Keratinocyte (primary cell): ENCODE measurements at regions not wholly inside any gene's neighbourhood (a gene's known extent, or its start where the extent isn't known, plus 50 kb on each side); places are given as distances from the start of the nearest gene placed in this dataset.

Source experiments
- DNase-seq: peaks from one replicate; pipeline ENCODE4 v3.0.0-alpha.2; 2011; ENCODE audit warnings: low read depth, missing footprints, low spot score
- FAIRE-seq: peaks from 2 replicates; lab custom pipeline; 2011; peaks lifted over from hg19 to GRCh38; lab: Jason Lieb, UNC
- H2AFZ ChIP-seq: 2 replicates; pipeline ENCODE4 v1.6.0; 2012; ENCODE audit warnings: low read length, control low read depth, inconsistent platforms; ENCODE audit not compliant: control insufficient read depth
- H3K27ac ChIP-seq: 2 replicates; pipeline ENCODE4 v1.5.1; 2011; ENCODE audit warnings: low read length; ENCODE audit not compliant: control insufficient read depth, insufficient read depth
- H3K27me3 ChIP-seq: 3 replicates; pipeline ENCODE4 v1.6.0; 2011; ENCODE audit warnings: low read length; ENCODE audit not compliant: control insufficient read depth, insufficient read depth; ENCODE audit errors: extremely low read depth
- H3K36me3 ChIP-seq, 2 experiments: 2 replicates in 1 of 2; 3 replicates in 1 of 2; pipeline ENCODE4 v1.5.1; 2011; ENCODE audit warnings: low read length in 2 of 2, mild to moderate bottlenecking in 1 of 2; ENCODE audit not compliant: control insufficient read depth in 2 of 2, insufficient read depth in 2 of 2; ENCODE audit errors: extremely low read depth in 1 of 2
- H3K4me1 ChIP-seq: 3 replicates; pipeline ENCODE4 v1.5.1; 2011; ENCODE audit warnings: low read length; ENCODE audit not compliant: control insufficient read depth, insufficient read depth; ENCODE audit errors: extremely low read depth
- H3K4me2 ChIP-seq: 3 replicates; pipeline ENCODE4 v1.6.0; 2011; ENCODE audit warnings: low read depth, low read length; ENCODE audit not compliant: control insufficient read depth, insufficient read depth; ENCODE audit errors: extremely low read depth
- H3K4me3 ChIP-seq, 3 experiments: fragments of 200-600 bp in 1 of 3; sonication (generic) in 1 of 3; 2 replicates in 2 of 3; 3 replicates in 1 of 3; pipeline ENCODE4 v1.5.1; 2011 to 2016; ENCODE audit warnings: low read length in 3 of 3, mild to moderate bottlenecking in 3 of 3, control low read depth in 2 of 3, inconsistent platforms in 1 of 3, low read depth in 1 of 3, mixed read lengths in 1 of 3, mixed run types in 1 of 3, moderate library complexity in 1 of 3; ENCODE audit not compliant: control insufficient read depth in 2 of 3, insufficient read depth in 2 of 3; ENCODE audit errors: extremely low read depth in 1 of 3
- H3K79me2 ChIP-seq: 2 replicates; pipeline ENCODE4 v1.6.0; 2012; ENCODE audit warnings: low read length; ENCODE audit not compliant: control insufficient read depth, insufficient read depth
- H3K9ac ChIP-seq: 3 replicates; pipeline ENCODE4 v1.6.0; 2011; ENCODE audit warnings: low read length; ENCODE audit not compliant: control insufficient read depth, insufficient read depth; ENCODE audit errors: extremely low read depth
- H3K9me1 ChIP-seq: 3 replicates; pipeline ENCODE4 v1.6.0; 2011; ENCODE audit warnings: low read length; ENCODE audit not compliant: control insufficient read depth, insufficient read depth; ENCODE audit errors: extremely low read depth
- H3K9me3 ChIP-seq: 2 replicates; pipeline ENCODE4 v1.5.1; 2012; ENCODE audit warnings: low read depth, low read length; ENCODE audit not compliant: control insufficient read depth
- H4K20me1 ChIP-seq: 3 replicates; pipeline ENCODE4 v1.6.0; 2011; ENCODE audit warnings: low read length; ENCODE audit not compliant: control insufficient read depth, insufficient read depth; ENCODE audit errors: extremely low read depth
- CTCF ChIP-seq, 3 experiments: IDR thresholded peaks in 1 of 3; conservative IDR thresholded peaks in 1 of 3; optimal IDR thresholded peaks in 1 of 3; 2 replicates in 2 of 3; 3 replicates in 1 of 3; pipeline versions ENCODE3 to v1.5.1; 2011; ENCODE audit warnings: low read length in 3 of 3, mild to moderate bottlenecking in 3 of 3, moderate library complexity in 2 of 3, control low read depth in 1 of 3, inconsistent platforms in 1 of 3; ENCODE audit not compliant: insufficient read depth in 2 of 3; ENCODE audit errors: extremely low read depth in 1 of 3
- EZH2 ChIP-seq: IDR thresholded peaks from one replicate; pipeline ENCODE4 v1.6.1; 2012; ENCODE audit warnings: inconsistent platforms, mild to moderate bottlenecking, low read length, moderate library complexity
- dilution Hi-C: fragments of 300-500 bp; cut with MboI; formaldehyde crosslinking; loops from one replicate; pipeline ENCODE4 v1.7.0; 2020; ENCODE audit warnings: low sequenced_read_pairs; ENCODE audit not compliant: extremely low pct_ligation_motif_present

DNA sequence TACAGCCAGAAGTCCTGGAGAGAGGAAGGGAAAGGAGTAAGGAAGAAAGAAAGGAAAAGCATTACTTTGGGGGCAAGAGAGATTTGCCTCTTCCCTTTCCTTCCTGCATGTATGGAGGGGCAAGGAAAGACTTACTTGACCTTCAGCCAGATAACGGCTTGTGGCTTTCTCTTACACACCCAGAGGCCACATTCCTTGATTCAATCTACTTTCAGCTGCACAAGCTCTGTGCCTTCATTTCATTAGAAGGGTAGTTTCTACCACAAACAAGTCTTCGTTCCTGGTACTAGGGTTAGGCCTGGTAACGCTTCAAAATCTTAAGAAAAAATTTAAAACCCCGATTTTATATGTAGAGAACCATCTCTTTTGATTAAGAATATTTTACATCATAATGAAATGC, 835.9 kb downstream of the TUSC7 start:
- Histone ChIP-seq H3K27ac (no peak overlapping the region), H3K4me3 (no peak overlapping the region), H3K4me2 (no peak overlapping the region), H3K9ac (no peak overlapping the region), H3K79me2 (no peaks in the 10 kb centered on the region), H3K27me3 (no peaks in the 10 kb centered on the region), H3K9me1 (no peaks in the 10 kb centered on the region), H3K4me1 (peaks cover 5% of the 10 kb centered on the region), H3K36me3 (no peaks in the 10 kb centered on the region), H3K9me3 (no peaks in the 10 kb centered on the region), H4K20me1 (no peaks in the 10 kb centered on the region), H2AFZ (no peak overlapping the region)
- no peak for FAIRE-seq
- dilution Hi-C loops, result no loop called here
- no peak for TF ChIP-seq EZH2
- TF ChIP-seq CTCF (optimal IDR thresholded peaks at IDR 0.05 in 1 of 3, IDR thresholded peaks at IDR 0.05 in 1 of 3, conservative IDR thresholded peaks at IDR 0.05 in 1 of 3; ENCODE audit: extremely low read depth in 1 of 3, insufficient read depth in 2 of 3, low read length in 3 of 3), result no peak
- no peak for DNase-seq

DNA sequence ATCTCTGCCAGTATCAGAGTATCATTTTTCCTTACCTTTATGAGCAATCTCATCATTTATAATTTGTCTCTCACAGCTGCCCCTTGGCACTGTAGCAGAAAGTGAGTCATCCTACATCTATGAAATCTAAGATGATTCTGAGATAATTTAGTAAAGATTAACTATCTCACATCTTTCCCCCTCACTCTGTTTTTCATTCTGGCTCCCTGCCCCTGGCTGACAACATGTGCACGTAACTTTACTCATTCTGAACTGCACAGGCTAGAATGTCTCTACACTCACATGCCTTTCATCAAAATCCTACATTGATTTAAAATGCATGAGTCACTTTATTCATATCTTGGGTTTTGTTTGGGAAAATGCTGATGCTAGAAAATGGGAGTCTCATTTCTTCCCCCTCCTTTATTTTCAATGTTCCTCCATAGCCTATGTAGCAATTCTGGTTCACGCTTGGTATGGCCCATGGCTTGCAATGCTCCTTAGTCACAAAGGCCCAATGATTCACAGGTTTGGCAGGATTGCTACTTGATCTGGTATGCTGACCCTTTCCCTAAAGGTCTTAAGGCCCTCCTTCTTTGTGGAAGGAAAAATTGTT, 838.5 kb downstream of the TUSC7 start:
- Histone ChIP-seq H3K4me3 (no peak overlapping the region), H3K36me3 (no peaks in the 10 kb centered on the region), H3K9me1 (no peaks in the 10 kb centered on the region), H3K4me2 (no peak overlapping the region), H3K9ac (no peak overlapping the region), H3K27ac (no peak overlapping the region), H3K79me2 (no peaks in the 10 kb centered on the region), H3K27me3 (no peaks in the 10 kb centered on the region), H3K4me1 (peaks cover 5% of the 10 kb centered on the region), H3K9me3 (no peaks in the 10 kb centered on the region), H2AFZ (no peak overlapping the region), H4K20me1 (no peaks in the 10 kb centered on the region)
- DNase-seq (no peak), FAIRE-seq (no peak)
- TF ChIP-seq CTCF (optimal IDR thresholded peaks at IDR 0.05 in 1 of 3, IDR thresholded peaks at IDR 0.05 in 1 of 3, conservative IDR thresholded peaks at IDR 0.05 in 1 of 3; ENCODE audit: extremely low read depth in 1 of 3, insufficient read depth in 2 of 3, low read length in 3 of 3) (no peak), EZH2 (no peak)
- dilution Hi-C loops, result no loop called here
